Brain microvascular endothelial cell (primary cell): ENCODE measurements at regions not wholly inside any gene's neighbourhood (a gene's known extent, or its start where the extent isn't known, plus 50 kb on each side); places are given as distances from the start of the nearest gene placed in this dataset.
"Not testable (repeated sequence)": the region's sequence is repeated elsewhere in the genome, so short reads cannot be mapped to it uniquely, and the experiment has no call there.

Experiments used
- DNase-seq: peaks from one replicate; pipeline ENCODE4 v3.0.0-alpha.2; 2020
- H3K27ac ChIP-seq: fragments of 250-450 bp; sonication (Bioruptor Pico); 2 replicates; pipeline ENCODE4 v1.5.1; 2020; ENCODE audit warnings: mild to moderate bottlenecking, moderate library complexity
- H3K27me3 ChIP-seq: fragments of 250-450 bp; sonication (Bioruptor Pico); replicated peaks from 2 replicates; pipeline ENCODE4 v1.5.1; 2020; ENCODE audit warnings: mild to moderate bottlenecking
- H3K36me3 ChIP-seq: fragments of 250-450 bp; sonication (Bioruptor Pico); replicated peaks from 2 replicates; pipeline ENCODE4 v1.5.1; 2020; ENCODE audit warnings: mild to moderate bottlenecking
- H3K4me3 ChIP-seq: 2 replicates; pipeline ENCODE4 v1.5.1; 2011; ENCODE audit warnings: low read depth, mild to moderate bottlenecking, control low read depth, low read length, moderate library complexity
- in situ Hi-C: cut with HindIII; loops from 2 replicates; pipeline ENCODE4 v1.10.0; 2017; ENCODE audit warnings: low sequenced_read_pairs, low pct_ligation_motif_present
- TF ChIP-seq, protein P1 (sequence below): IDR thresholded peaks from 2 replicates; pipeline ENCODE4 v1.5.1; 2011; ENCODE audit warnings: low read depth, mild to moderate bottlenecking, moderate library complexity, low read length, control low read depth, inconsistent platforms; ENCODE audit errors: missing control alignments

DNA sequence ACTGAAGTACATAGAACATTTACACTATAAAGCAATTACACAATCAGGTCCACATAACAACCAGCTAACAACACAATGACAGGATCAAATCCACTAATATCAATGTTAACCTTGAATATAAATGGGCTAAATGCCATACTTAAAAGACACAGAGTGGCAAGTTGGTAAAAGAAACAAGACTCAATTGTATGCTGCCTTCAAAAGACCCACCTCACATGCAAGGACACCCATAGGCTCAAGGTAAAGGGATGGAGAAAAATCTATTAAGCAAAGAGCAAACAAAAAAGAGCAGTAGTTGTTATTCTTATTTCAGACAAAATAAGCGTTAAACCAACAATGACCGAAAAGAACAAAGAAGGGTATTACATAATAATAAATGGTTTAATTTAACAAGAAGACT lies 183.3 kb downstream of the PYDC2 start:
- TF ChIP-seq, protein P1, sequence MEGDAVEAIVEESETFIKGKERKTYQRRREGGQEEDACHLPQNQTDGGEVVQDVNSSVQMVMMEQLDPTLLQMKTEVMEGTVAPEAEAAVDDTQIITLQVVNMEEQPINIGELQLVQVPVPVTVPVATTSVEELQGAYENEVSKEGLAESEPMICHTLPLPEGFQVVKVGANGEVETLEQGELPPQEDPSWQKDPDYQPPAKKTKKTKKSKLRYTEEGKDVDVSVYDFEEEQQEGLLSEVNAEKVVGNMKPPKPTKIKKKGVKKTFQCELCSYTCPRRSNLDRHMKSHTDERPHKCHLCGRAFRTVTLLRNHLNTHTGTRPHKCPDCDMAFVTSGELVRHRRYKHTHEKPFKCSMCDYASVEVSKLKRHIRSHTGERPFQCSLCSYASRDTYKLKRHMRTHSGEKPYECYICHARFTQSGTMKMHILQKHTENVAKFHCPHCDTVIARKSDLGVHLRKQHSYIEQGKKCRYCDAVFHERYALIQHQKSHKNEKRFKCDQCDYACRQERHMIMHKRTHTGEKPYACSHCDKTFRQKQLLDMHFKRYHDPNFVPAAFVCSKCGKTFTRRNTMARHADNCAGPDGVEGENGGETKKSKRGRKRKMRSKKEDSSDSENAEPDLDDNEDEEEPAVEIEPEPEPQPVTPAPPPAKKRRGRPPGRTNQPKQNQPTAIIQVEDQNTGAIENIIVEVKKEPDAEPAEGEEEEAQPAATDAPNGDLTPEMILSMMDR = no peak
- H3K27ac ChIP-seq = no peak overlapping the region
- no peaks in the 10 kb centered on the region for H3K27me3 ChIP-seq
- in situ Hi-C loops = no loop called here
- H3K4me3 ChIP-seq = no peak overlapping the region
- no peak for DNase-seq
- no peaks in the 10 kb centered on the region for H3K36me3 ChIP-seq

DNA sequence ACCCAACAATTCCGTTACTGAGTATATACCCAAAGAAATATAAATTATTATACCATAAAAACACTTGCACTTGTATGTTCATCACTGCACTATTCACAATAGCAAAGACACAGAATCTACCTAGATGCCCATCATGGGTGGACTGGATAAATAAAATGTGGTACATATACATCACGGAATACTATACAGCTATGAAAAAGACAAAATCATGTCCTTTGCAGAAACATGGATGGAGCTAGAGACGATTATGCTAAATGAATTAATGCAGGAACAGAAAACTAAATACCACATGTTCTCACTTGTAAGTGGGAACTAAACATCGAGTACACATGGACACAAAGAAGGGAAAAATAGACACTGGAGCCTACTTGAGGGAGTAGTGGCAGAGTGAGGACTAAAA lies 185.3 kb downstream of the PYDC2 start:
- no peaks in the 10 kb centered on the region for H3K27me3 ChIP-seq
- DNase-seq = no peak
- no peaks in the 10 kb centered on the region for H3K36me3 ChIP-seq
- H3K27ac ChIP-seq = no peak overlapping the region
- in situ Hi-C loops = no loop called here
- H3K4me3 ChIP-seq = no peak overlapping the region
- TF ChIP-seq, protein P1 = no peak

DNA sequence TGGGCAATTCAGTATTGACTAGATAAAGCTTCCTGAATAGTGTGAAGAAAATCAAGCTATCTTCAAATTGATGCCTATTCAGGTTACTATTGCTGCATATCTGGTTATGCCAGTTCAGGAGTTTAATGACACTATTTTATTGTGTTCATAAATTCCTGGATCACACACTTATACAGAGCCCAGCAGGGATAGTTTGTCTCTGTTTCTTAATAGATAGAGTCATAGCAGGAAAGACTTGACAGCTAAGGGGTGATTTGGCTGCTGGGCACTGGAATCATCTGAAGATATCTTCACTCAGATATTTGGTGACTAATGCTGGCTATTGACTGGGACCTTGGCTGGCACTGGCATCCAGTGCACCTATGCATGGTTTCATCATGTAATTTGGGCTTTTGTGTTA lies 187.8 kb downstream of the PYDC2 start:
- in situ Hi-C loops = no loop called here
- Histone ChIP-seq H3K27ac (no peak overlapping the region), H3K36me3 (no peaks in the 10 kb centered on the region), H3K27me3 (no peaks in the 10 kb centered on the region), H3K4me3 (no peak overlapping the region)
- DNase-seq = no peak
- TF ChIP-seq, protein P1 = no peak

DNA sequence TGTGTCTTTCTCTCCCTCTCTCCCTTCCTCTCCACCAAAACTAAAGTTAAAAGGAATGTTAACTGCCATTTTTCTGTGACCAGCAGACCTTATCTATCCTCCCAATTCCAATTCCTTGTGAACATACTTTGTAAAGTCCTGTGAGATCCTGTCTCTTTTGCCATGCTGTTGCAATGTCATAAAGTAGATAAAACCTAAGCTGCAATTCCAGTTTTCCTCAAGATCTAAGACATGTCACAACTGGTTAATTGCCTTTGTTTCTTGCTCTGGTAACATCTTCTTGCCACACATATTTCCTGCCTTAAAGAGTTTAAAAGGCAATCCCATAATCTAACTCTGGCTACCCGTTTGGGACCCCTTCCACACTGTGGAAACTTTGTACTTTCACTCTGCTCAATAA lies 188.7 kb downstream of the PYDC2 start:
- TF ChIP-seq, protein P1 = no peak
- no peak for DNase-seq
- no peaks in the 10 kb centered on the region for H3K27me3 ChIP-seq
- H3K36me3 ChIP-seq = no peaks in the 10 kb centered on the region
- no peak overlapping the region for H3K4me3 ChIP-seq
- in situ Hi-C loops = no loop called here
- H3K27ac ChIP-seq = no peak overlapping the region

DNA sequence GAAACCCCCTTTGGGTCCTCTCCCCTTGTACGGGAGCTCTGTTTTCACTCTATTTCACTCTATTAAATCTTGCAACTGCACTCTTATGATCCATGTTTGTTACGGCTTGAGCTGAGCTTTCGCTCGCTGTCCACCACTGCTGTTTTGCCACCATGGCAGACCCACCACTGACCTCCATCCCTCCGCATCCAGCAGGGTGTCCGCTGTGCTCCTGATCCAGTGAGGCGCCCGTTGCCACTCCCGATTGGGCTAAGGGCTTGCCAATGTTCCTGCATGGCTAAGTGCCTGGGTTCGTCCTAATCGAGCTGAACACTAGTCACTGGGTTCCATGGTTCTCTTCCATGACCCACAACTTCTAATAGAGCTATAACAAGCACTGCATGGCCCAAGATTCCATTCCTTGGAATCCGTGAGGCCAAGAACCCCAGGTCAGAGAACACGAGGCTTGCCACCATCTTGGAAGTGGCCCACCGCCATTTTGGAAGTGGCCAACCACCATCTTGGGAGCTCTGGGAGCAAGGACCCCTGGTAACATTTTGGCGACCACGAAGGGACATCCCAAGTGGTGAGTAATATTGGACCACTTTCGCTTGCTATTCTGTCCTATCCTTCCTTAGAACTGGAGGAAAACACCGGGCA lies 197.9 kb downstream of the PYDC2 start:
- H3K36me3 ChIP-seq, H3K4me3 ChIP-seq, in situ Hi-C loops, H3K27me3 ChIP-seq, H3K27ac ChIP-seq, DNase-seq: not testable (repeated sequence)

DNA sequence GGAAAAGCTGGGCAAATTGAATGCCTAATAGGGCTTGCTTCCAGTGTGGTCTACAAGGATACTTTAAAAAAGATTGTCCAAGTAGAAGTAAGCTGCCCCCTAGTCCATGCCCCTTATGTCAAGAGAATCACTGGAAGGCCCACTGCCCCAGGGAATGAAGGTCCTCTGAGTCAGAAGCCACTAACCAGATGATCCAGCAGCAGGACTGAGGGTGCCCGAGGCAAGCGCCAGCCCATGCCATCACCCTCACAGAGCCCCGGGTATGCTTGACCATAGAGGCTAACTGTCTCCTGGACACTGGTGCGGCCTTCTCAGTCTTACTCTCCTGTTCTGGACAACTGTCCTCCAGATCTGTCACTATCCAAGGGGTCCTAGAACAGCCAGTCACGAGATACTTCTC lies 201.2 kb downstream of the PYDC2 start:
- H3K36me3 ChIP-seq, H3K27ac ChIP-seq, H3K4me3 ChIP-seq, DNase-seq, in situ Hi-C loops, H3K27me3 ChIP-seq: not testable (repeated sequence)

DNA sequence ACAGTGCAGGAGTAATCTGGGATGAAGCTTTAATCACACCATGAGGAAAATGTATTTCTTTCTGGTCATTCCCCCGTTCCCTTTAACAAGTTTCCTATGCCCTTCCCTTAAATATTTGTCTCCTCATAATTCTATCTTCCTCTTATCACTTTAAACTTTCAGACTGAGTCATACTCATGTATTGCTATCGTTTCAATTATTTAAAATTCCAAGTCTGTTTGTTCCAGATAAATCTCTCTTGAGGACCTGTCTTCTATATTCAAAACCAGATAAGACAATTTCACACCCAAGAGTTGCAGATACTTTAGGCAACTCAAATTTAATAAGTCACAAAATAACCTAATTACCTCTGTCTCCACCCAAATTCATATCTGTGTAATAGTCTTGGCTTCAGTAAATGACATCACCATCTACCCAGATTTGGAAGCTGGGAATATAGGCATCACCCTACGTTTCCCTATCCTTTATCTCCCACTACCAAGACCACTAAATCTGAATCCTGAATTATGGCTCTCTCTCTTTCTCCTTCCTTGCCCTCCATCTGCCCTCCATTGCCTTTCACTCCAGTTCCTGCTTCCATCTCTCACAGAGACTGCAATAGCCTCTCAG lies 220.1 kb downstream of the PYDC2 start:
- H3K27me3 ChIP-seq = no peaks in the 10 kb centered on the region
- TF ChIP-seq, protein P1 = no peak
- H3K36me3 ChIP-seq = no peaks in the 10 kb centered on the region
- no peak overlapping the region for H3K4me3 ChIP-seq
- in situ Hi-C loops = no loop called here
- DNase-seq = no peak
- no peak overlapping the region for H3K27ac ChIP-seq
